B cell (primary cell): ENCODE measurements at regions not wholly inside any gene's neighbourhood (a gene's known extent, or its start where the extent isn't known, plus 50 kb on each side); places are given as distances from the start of the nearest gene placed in this dataset.

ENCODE experiments used
- ATAC-seq: fragments of 200-7000 bp; cut with Tn5 transposase; one replicate; pipeline ENCODE4 v1.10.0; 2021; ENCODE audit warnings: low read depth, mild to moderate bottlenecking, moderate number of reproducible peaks, moderate library complexity
- CTCF ChIA-PET: fragments of 350-600 bp; sonication (Branson Sonifier 250); formaldehyde crosslinking; loops from one replicate; lab custom pipeline; 2021; ENCODE audit warnings: antibody characterized with exemption, inconsistent platforms; lab: Charles Lee
- POLR2A ChIA-PET: fragments of 350-600 bp; sonication (Branson Sonifier 250); formaldehyde crosslinking; loops from one replicate; lab custom pipeline; 2021; ENCODE audit warnings: antibody characterized with exemption; lab: Charles Lee
- DNase-seq: peaks from one replicate; pipeline ENCODE4 v3.0.0; 2013
- H2AFZ ChIP-seq: 2 replicates; pipeline ENCODE4 v1.6.1; 2012; ENCODE audit warnings: mild to moderate bottlenecking, low read depth, low read length; ENCODE audit not compliant: insufficient read depth, poor library complexity, severe bottlenecking
- H3K27ac ChIP-seq, 2 donors: 1 replicate in 1 of 2; 2 replicates in 1 of 2; pipeline ENCODE4 v1.5.1; 2012 to 2013; ENCODE audit warnings: low read length in 2 of 2, mild to moderate bottlenecking in 2 of 2, moderate library complexity in 1 of 2
- H3K27me3 ChIP-seq, 4 experiments: fragments of 200-600 bp in 1 of 4; sonication (generic) in 1 of 4; replicated peaks in 1 of 4; 1 replicate in 2 of 4; 2 replicates in 2 of 4; pipeline versions ENCODE4 v1.6.1 to v1.7.0; 2013 to 2016; ENCODE audit warnings: low read length in 3 of 4, mild to moderate bottlenecking in 2 of 4, mixed read lengths in 1 of 4, moderate library complexity in 1 of 4; ENCODE audit not compliant: insufficient read depth in 4 of 4, control insufficient read depth in 3 of 4; ENCODE audit errors: control extremely low read depth in 1 of 4
- H3K36me3 ChIP-seq, 2 experiments: replicated peaks in 1 of 2; 1 replicate in 1 of 2; 2 replicates in 1 of 2; pipeline versions ENCODE4 v1.6.1 to v1.7.1; 2013; ENCODE audit warnings: low read length in 1 of 2; ENCODE audit not compliant: insufficient read depth in 2 of 2, control insufficient read depth in 1 of 2; ENCODE audit errors: control extremely low read depth in 1 of 2, extremely low read depth in 1 of 2
- H3K4me1 ChIP-seq, 2 donors: fragments of 200-600 bp in 1 of 2; sonication (generic) in 1 of 2; 1 replicate in 1 of 2; 2 replicates in 1 of 2; pipeline versions ENCODE4 v1.5.1 to v1.6.1; 2013 to 2017; ENCODE audit warnings: low read length in 2 of 2; ENCODE audit not compliant: control insufficient read depth in 2 of 2, insufficient read depth in 2 of 2
- H3K4me2 ChIP-seq: replicated peaks from 2 replicates; pipeline ENCODE3; 2012; ENCODE audit warnings: mild to moderate bottlenecking, low read depth, low read length; ENCODE audit not compliant: poor library complexity, severe bottlenecking
- H3K4me3 ChIP-seq, 5 experiments: fragments of 200-600 bp in 1 of 5; sonication (generic) in 1 of 5; 1 replicate in 3 of 5; 2 replicates in 2 of 5; pipeline versions ENCODE4 v1.5.1 to v1.7.0; 2011 to 2016; ENCODE audit warnings: low read length in 4 of 5, mild to moderate bottlenecking in 4 of 5, low read depth in 2 of 5, control low read depth in 1 of 5, moderate library complexity in 1 of 5; ENCODE audit not compliant: insufficient read depth in 1 of 5; ENCODE audit errors: control extremely low read depth in 1 of 5, extremely low read depth in 1 of 5
- H3K79me2 ChIP-seq: fragments of 200-600 bp; sonication (generic); one replicate; pipeline ENCODE4 v1.6.0; 2016; ENCODE audit warnings: low read length; ENCODE audit not compliant: control insufficient read depth, insufficient read depth
- H3K9ac ChIP-seq: fragments of 200-600 bp; sonication (generic); 2 replicates; pipeline ENCODE4 v1.6.1; 2017; ENCODE audit warnings: mild to moderate bottlenecking, low read length, moderate library complexity
- H3K9me3 ChIP-seq, 3 donors: one replicate each; pipeline versions ENCODE4 v1.6.1 to v1.7.1; 2013; ENCODE audit warnings: low read length in 2 of 3; ENCODE audit not compliant: control insufficient read depth in 2 of 3, insufficient read depth in 1 of 3; ENCODE audit errors: control extremely low read depth in 1 of 3
- H4K20me1 ChIP-seq: 2 replicates; pipeline ENCODE4 v1.6.0; 2012; ENCODE audit warnings: mild to moderate bottlenecking, low read length; ENCODE audit not compliant: insufficient read depth, control insufficient read depth, poor library complexity, severe bottlenecking
- H3K27ac Mint-ChIP-seq: one replicate; pipeline ENCODE4 v1.8.0; 2021; ENCODE audit warnings: mixed read lengths
- H3K27me3 Mint-ChIP-seq: one replicate; pipeline ENCODE4 v1.8.0; 2021; ENCODE audit warnings: mixed read lengths
- H3K4me1 Mint-ChIP-seq: one replicate; pipeline ENCODE4 v1.8.0; 2021; ENCODE audit warnings: mixed read lengths
- H3K4me3 Mint-ChIP-seq: one replicate; pipeline ENCODE4 v1.8.0; 2021; ENCODE audit warnings: mixed read lengths
- H3K9me3 Mint-ChIP-seq: one replicate; pipeline ENCODE4 v1.8.0; 2022; ENCODE audit warnings: mixed read lengths; ENCODE audit not compliant: insufficient read depth
- EZH2 ChIP-seq: IDR thresholded peaks from 2 replicates; pipeline ENCODE4 v1.6.1; 2012; ENCODE audit warnings: borderline replicate concordance, low read depth, mild to moderate bottlenecking, moderate library complexity, low read length; ENCODE audit not compliant: insufficient read depth, poor library complexity, severe bottlenecking
- WGBS: methylation state at CpG from one replicate; pipeline ENCODE4 v1.1.5; 2013; ENCODE audit warnings: missing lambda C conversion rate; ENCODE audit not compliant: insufficient coverage; 5-methylcytosine and 5-hydroxymethylcytosine counted together
- intact Hi-C: fragments of 100-400 bp; cut with micrococcal nuclease; formaldehyde crosslinking; loops from one replicate; pipeline ENCODE4 v1.10.0; 2022
- TF ChIP-seq, protein P1 (sequence below): fragments of 200-600 bp; IDR thresholded peaks from one replicate; pipeline ENCODE4 v1.8.0; 2022; ENCODE audit warnings: antibody characterized with exemption, mild to moderate bottlenecking

DNA sequence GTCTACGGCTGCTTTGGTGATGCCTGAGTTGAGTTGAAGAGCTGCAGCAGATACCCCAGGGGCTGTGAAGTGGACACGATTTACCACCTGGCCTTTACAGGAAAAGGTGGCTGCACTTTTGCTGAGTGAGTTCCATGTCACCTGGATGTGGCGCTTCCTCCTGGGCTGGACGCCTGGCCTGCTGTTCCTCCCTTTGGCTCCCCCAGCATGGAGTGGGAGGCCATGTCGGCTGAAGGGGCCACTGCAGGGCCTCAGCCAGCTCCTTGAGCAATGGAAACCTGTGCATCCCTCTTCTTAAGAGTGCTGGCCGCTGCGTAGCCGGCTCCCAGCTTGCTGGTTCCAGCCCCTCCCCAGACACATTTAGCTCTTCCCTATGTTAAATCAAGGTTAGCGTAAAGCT lies 221.0 kb downstream of the GLRX3 start:
- Histone ChIP-seq H3K27ac (no peak overlapping the region), H3K79me2 (no peaks in the 10 kb centered on the region), H3K4me1 (no peaks in the 10 kb centered on the region), H3K4me3 (no peak overlapping the region), H3K4me2 (no peak overlapping the region), H2AFZ (no peak overlapping the region), H3K9me3 (peaks cover 0 to 30% (median 0%) of the 10 kb centered on the region in 3 donors), H3K9ac (no peak overlapping the region), H3K27me3 (no peaks in the 10 kb centered on the region), H4K20me1 (no peaks in the 10 kb centered on the region), H3K36me3 (no peaks in the 10 kb centered on the region)
- no peak overlapping the region for H3K4me3 Mint-ChIP-seq
- intact Hi-C loops: no loop called here
- no peak for TF ChIP-seq EZH2
- TF ChIP-seq, protein P1, sequence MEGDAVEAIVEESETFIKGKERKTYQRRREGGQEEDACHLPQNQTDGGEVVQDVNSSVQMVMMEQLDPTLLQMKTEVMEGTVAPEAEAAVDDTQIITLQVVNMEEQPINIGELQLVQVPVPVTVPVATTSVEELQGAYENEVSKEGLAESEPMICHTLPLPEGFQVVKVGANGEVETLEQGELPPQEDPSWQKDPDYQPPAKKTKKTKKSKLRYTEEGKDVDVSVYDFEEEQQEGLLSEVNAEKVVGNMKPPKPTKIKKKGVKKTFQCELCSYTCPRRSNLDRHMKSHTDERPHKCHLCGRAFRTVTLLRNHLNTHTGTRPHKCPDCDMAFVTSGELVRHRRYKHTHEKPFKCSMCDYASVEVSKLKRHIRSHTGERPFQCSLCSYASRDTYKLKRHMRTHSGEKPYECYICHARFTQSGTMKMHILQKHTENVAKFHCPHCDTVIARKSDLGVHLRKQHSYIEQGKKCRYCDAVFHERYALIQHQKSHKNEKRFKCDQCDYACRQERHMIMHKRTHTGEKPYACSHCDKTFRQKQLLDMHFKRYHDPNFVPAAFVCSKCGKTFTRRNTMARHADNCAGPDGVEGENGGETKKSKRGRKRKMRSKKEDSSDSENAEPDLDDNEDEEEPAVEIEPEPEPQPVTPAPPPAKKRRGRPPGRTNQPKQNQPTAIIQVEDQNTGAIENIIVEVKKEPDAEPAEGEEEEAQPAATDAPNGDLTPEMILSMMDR: no peak
- WGBS: 82% methylated on average over 8 of the region's 9 CpGs
- H3K9me3 Mint-ChIP-seq: no peaks in the 10 kb centered on the region
- H3K4me1 Mint-ChIP-seq: no peaks in the 10 kb centered on the region
- ChIA-PET POLR2A (no interaction called here), CTCF (no interaction called here)
- no peaks in the 10 kb centered on the region for H3K27me3 Mint-ChIP-seq
- no peak for DNase-seq
- no peak for ATAC-seq
- no peak overlapping the region for H3K27ac Mint-ChIP-seq

DNA sequence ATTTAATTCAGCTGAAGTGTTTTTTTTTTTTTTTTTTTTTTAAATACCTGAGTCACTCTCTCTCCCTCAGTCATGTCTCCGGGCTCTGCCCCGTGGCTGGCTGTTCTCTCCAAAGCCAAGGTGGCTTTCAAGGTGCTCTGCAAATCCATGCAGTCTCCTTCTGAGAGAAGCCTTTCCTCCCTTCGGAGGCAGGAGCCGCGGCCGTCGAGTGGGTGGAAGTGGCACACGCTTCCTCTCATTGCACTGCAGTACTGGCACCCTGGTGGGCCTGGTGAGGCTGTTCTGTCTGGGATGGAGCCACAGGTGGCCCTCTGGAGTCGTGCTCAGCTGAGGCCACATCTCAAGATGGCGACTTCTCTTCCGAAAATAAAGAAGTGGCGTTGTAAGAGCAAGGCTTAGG lies 221.8 kb downstream of the GLRX3 start:
- Histone ChIP-seq H4K20me1 (no peaks in the 10 kb centered on the region), H3K79me2 (no peaks in the 10 kb centered on the region), H3K27ac (no peak overlapping the region), H3K9me3 (peaks cover 0 to 30% (median 0%) of the 10 kb centered on the region in 3 donors), H3K4me3 (no peak overlapping the region), H3K4me2 (no peak overlapping the region), H3K27me3 (no peaks in the 10 kb centered on the region), H3K4me1 (no peaks in the 10 kb centered on the region), H3K9ac (no peak overlapping the region), H3K36me3 (no peaks in the 10 kb centered on the region), H2AFZ (no peak overlapping the region)
- TF ChIP-seq, protein P1: no peak
- TF ChIP-seq EZH2: no peak
- CTCF ChIA-PET: no interaction called here
- no peak overlapping the region for H3K27ac Mint-ChIP-seq
- POLR2A ChIA-PET: no interaction called here
- ATAC-seq (no peak), DNase-seq (no peak)
- no peaks in the 10 kb centered on the region for H3K9me3 Mint-ChIP-seq
- H3K27me3 Mint-ChIP-seq: no peaks in the 10 kb centered on the region
- intact Hi-C loops: no loop called here
- WGBS: 89% methylated on average over 10 of the region's 12 CpGs
- H3K4me3 Mint-ChIP-seq: no peak overlapping the region
- no peaks in the 10 kb centered on the region for H3K4me1 Mint-ChIP-seq
